HepG2 (cell line): ENCODE measurements at regions not wholly inside any gene's neighbourhood (a gene's known extent, or its start where the extent isn't known, plus 50 kb on each side); places are given as distances from the start of the nearest gene placed in this dataset.

ENCODE experiments used
- CTCF ChIP-seq: sonication (generic); formaldehyde crosslinking; IDR thresholded peaks from 2 replicates; pipeline ENCODE4 v1.5.0; 2020; ENCODE audit warnings: mild to moderate bottlenecking, missing genetic modification reagents, moderate library complexity
- DMTF1 ChIP-seq: sonication (generic); formaldehyde crosslinking; IDR thresholded peaks from 2 replicates; pipeline ENCODE4 v1.4.0; 2020; ENCODE audit warnings: mild to moderate bottlenecking, missing genetic modification reagents
- EP300 ChIP-seq, 3 experiments: sonication (generic) in 1 of 3; formaldehyde crosslinking in 1 of 3; IDR thresholded peaks; 2 replicates each; pipeline versions ENCODE4 v1.5.1 to v1.6.1; 2011 to 2020; ENCODE audit warnings: low read depth in 2 of 3, low read length in 2 of 3, borderline replicate concordance in 1 of 3, improper control_type of control experiment in 1 of 3, mild to moderate bottlenecking in 1 of 3, missing genetic modification reagents in 1 of 3, moderate library complexity in 1 of 3
- MAFG ChIP-seq: sonication (generic); formaldehyde crosslinking; IDR thresholded peaks from 2 replicates; pipeline ENCODE4 v1.5.1; 2020; ENCODE audit warnings: mild to moderate bottlenecking, missing genetic modification reagents
- PRDM10 ChIP-seq: sonication (generic); formaldehyde crosslinking; IDR thresholded peaks from 2 replicates; pipeline ENCODE4 v1.4.0; 2020; ENCODE audit warnings: low read depth, missing genetic modification reagents
- SMAD1 ChIP-seq: sonication (generic); formaldehyde crosslinking; IDR thresholded peaks from 2 replicates; pipeline ENCODE4 v1.4.0; 2020; ENCODE audit warnings: missing genetic modification reagents, low read depth, mild to moderate bottlenecking, borderline replicate concordance
- STAT5B ChIP-seq: sonication (generic); formaldehyde crosslinking; IDR thresholded peaks from 2 replicates; pipeline ENCODE4 v1.4.0; 2020; ENCODE audit warnings: missing genetic modification reagents
- ZBTB7B ChIP-seq: sonication (generic); formaldehyde crosslinking; IDR thresholded peaks from 2 replicates; pipeline ENCODE4 v1.4.0; 2020; ENCODE audit warnings: missing genetic modification reagents
- ZFP82 ChIP-seq: sonication (generic); formaldehyde crosslinking; IDR thresholded peaks from 2 replicates; pipeline ENCODE4 v1.5.1; 2020; ENCODE audit warnings: mild to moderate bottlenecking, missing genetic modification reagents, borderline replicate concordance
- ZNF432 ChIP-seq: sonication (generic); formaldehyde crosslinking; IDR thresholded peaks from 2 replicates; pipeline ENCODE4 v1.5.0; 2020; ENCODE audit warnings: missing genetic modification reagents, mild to moderate bottlenecking, borderline replicate concordance
- ZNF597 ChIP-seq: sonication (generic); formaldehyde crosslinking; IDR thresholded peaks from 2 replicates; pipeline ENCODE4 v1.5.0; 2020; ENCODE audit warnings: missing genetic modification reagents
- ZZZ3 ChIP-seq: sonication (generic); formaldehyde crosslinking; IDR thresholded peaks from 2 replicates; pipeline ENCODE4 v1.4.0; 2020; ENCODE audit warnings: missing genetic modification reagents, mild to moderate bottlenecking, borderline replicate concordance

GRCh38 chr12:108076556-108076955 is 52.5 kb upstream of the WSCD2 start:
- no peak for TF ChIP-seq ZNF597 (CRISPR knock-in tag)
- no peak for TF ChIP-seq DMTF1 (CRISPR knock-in tag)
- no peak for TF ChIP-seq EP300 (IDR thresholded peaks at IDR 0.05; ENCODE audit: low read depth in 2 of 2, low read length in 2 of 2)
- TF ChIP-seq EP300 (CRISPR knock-in tag; IDR thresholded peaks at IDR 0.05; ENCODE audit: borderline replicate concordance) = no peak
- TF ChIP-seq ZNF432 (CRISPR knock-in tag) = no peak
- TF ChIP-seq STAT5B (CRISPR knock-in tag) = no peak
- no peak for TF ChIP-seq CTCF (CRISPR knock-in tag)
- no peak for TF ChIP-seq MAFG (CRISPR knock-in tag)
- no peak for TF ChIP-seq ZZZ3
- TF ChIP-seq SMAD1 (CRISPR knock-in tag) = no peak
- TF ChIP-seq PRDM10 (CRISPR knock-in tag) = no peak
- no peak for TF ChIP-seq ZBTB7B (CRISPR knock-in tag)
- TF ChIP-seq ZFP82 = no peak
